PC-3 (cell line): ENCODE measurements at regions not wholly inside any gene's neighbourhood (a gene's known extent, or its start where the extent isn't known, plus 50 kb on each side); places are given as distances from the start of the nearest gene placed in this dataset.

Experiments
- ATAC-seq: fragments of 200-7000 bp; cut with Tn5 transposase; 2 replicates; pipeline ENCODE4 v1.9.1; 2020; ENCODE audit warnings: mild to moderate bottlenecking, moderate library complexity
- BruUV-seq: library from RNA; stranded (reverse); fragments of 400-500 nt; replicated peaks from 2 replicates; lab custom pipeline; 2021; lab: Mats Ljungman, UMichigan
- CTCF ChIA-PET: fragments of 300-600 bp; sonication (Branson Sonifier 250); formaldehyde crosslinking; loops from one replicate; lab custom pipeline; 2022; ENCODE audit warnings: antibody characterized with exemption; lab: Charles Lee
- POLR2A ChIA-PET: fragments of 300-600 bp; sonication (Branson Sonifier 250); formaldehyde crosslinking; loops from one replicate; lab custom pipeline; 2022; ENCODE audit warnings: antibody characterized with exemption; ENCODE audit not compliant: unreplicated experiment; lab: Charles Lee
- DNase-seq: peaks from one replicate; pipeline ENCODE4 v3.0.0-alpha.2; 2015
- H2AFZ ChIP-seq: fragments of 300-600 bp; sonication (generic); 2 replicates; pipeline ENCODE4 v1.6.0; 2016; ENCODE audit warnings: antibody characterized with exemption, low read length
- H3F3A ChIP-seq: fragments of 300-600 bp; sonication (generic); one replicate; pipeline ENCODE4 v1.6.0; 2017; ENCODE audit warnings: antibody characterized with exemption, low read length, control low read depth, mild to moderate bottlenecking; ENCODE audit not compliant: unreplicated experiment
- H3K27ac ChIP-seq: fragments of 300-600 bp; sonication (generic); 2 replicates; pipeline ENCODE4 v1.5.1; 2016; ENCODE audit warnings: mild to moderate bottlenecking, low read length
- H3K27me3 ChIP-seq: fragments of 300-600 bp; sonication (generic); 2 replicates; pipeline ENCODE4 v1.6.1; 2016; ENCODE audit warnings: low read length, mixed read lengths
- H3K36me3 ChIP-seq: fragments of 300-600 bp; sonication (generic); 2 replicates; pipeline ENCODE4 v1.6.1; 2016; ENCODE audit warnings: low read depth, mixed run types, low read length, mixed read lengths
- H3K4me1 ChIP-seq: fragments of 300-600 bp; sonication (generic); 2 replicates; pipeline ENCODE4 v1.5.1; 2016; ENCODE audit warnings: low read length; ENCODE audit not compliant: insufficient read depth
- H3K4me2 ChIP-seq: fragments of 300-600 bp; sonication (generic); 2 replicates; pipeline ENCODE4 v1.6.0; 2016; ENCODE audit warnings: low read length
- H3K4me3 ChIP-seq: fragments of 300-600 bp; sonication (generic); 2 replicates; pipeline ENCODE4 v1.5.1; 2016; ENCODE audit warnings: mild to moderate bottlenecking, low read length, mixed read lengths
- H3K79me2 ChIP-seq: fragments of 300-600 bp; sonication (generic); 2 replicates; pipeline ENCODE4 v1.6.1; 2017; ENCODE audit warnings: low read length, mixed read lengths
- H3K9ac ChIP-seq: fragments of 300-600 bp; sonication (generic); 2 replicates; pipeline ENCODE4 v1.6.0; 2016; ENCODE audit warnings: mild to moderate bottlenecking, low read length
- H3K9me2 ChIP-seq: fragments of 300-600 bp; sonication (generic); replicated peaks from 2 replicates; pipeline ENCODE4 v1.6.1; 2016; ENCODE audit warnings: mixed run types, low read length, mixed read lengths
- H3K9me3 ChIP-seq: fragments of 300-600 bp; sonication (generic); 2 replicates; pipeline ENCODE4 v1.6.1; 2016; ENCODE audit warnings: low read length, mixed read lengths
- H4K20me1 ChIP-seq: fragments of 300-600 bp; sonication (generic); 2 replicates; pipeline ENCODE4 v1.6.1; 2016; ENCODE audit warnings: low read length, mixed read lengths
- CTCF ChIP-seq: fragments of 300-600 bp; sonication (generic); conservative IDR thresholded peaks from 2 replicates; pipeline ENCODE4 v1.5.1; 2017; ENCODE audit warnings: antibody characterized with exemption, low read depth, mild to moderate bottlenecking, low read length
- EZH2 ChIP-seq: fragments of 300-600 bp; sonication (generic); IDR thresholded peaks from one replicate; pipeline ENCODE4 v1.6.1; 2017; ENCODE audit warnings: antibody characterized with exemption, mild to moderate bottlenecking, low read length; ENCODE audit not compliant: unreplicated experiment
- EZH2phosphoT487 ChIP-seq: fragments of 300-600 bp; sonication (generic); IDR thresholded peaks from 2 replicates; pipeline ENCODE4 v1.6.1; 2018; ENCODE audit warnings: mild to moderate bottlenecking, antibody characterized with exemption, low read length, borderline replicate concordance
- intact Hi-C: fragments of 100-400 bp; cut with micrococcal nuclease; formaldehyde crosslinking; loops from 2 replicates; pipeline ENCODE4 v1.9.0; 2023

- H3K9me2 ChIP-seq: no peaks in the 10 kb centered on the region
- intact Hi-C loops: no loop called here
- H3K9ac ChIP-seq: no peak overlapping the region
- H3K79me2 ChIP-seq: no peaks in the 10 kb centered on the region
- POLR2A ChIA-PET: no interaction called here
- H3K27ac ChIP-seq: no peak overlapping the region
- DNase-seq: no peak
- no peak overlapping the region for H2AFZ ChIP-seq
- no TSS peak for BruUV-seq
- H3F3A ChIP-seq: no peaks in the 10 kb centered on the region
- H3K27me3 ChIP-seq: no peaks in the 10 kb centered on the region
- no peaks in the 10 kb centered on the region for H3K36me3 ChIP-seq
- no peak overlapping the region for H3K4me2 ChIP-seq
- no peaks in the 10 kb centered on the region for H3K9me3 ChIP-seq
- CTCF ChIA-PET: no interaction called here
- H4K20me1 ChIP-seq: no peaks in the 10 kb centered on the region
- TF ChIP-seq CTCF (no peak), EZH2phosphoT487 (no peak)
- no peak overlapping the region for H3K4me3 ChIP-seq
- peaks cover 16% of the 10 kb centered on the region for H3K4me1 ChIP-seq
- no peak for ATAC-seq
These were observed 150.4 kb upstream of the ITGA6 start for GRCh38 chr2:172276961-172277360.

- no peaks in the 10 kb centered on the region for H3K27me3 ChIP-seq
- DNase-seq (no peak), ATAC-seq (no peak)
- no peak for TF ChIP-seq EZH2phosphoT487
- no peak for TF ChIP-seq CTCF
- no peak for TF ChIP-seq EZH2
- no peak overlapping the region for H3K9ac ChIP-seq
- BruUV-seq: no TSS peak
- H3K4me1 ChIP-seq: peaks cover 32% of the 10 kb centered on the region
- H3K79me2 ChIP-seq: no peaks in the 10 kb centered on the region
- H4K20me1 ChIP-seq: no peaks in the 10 kb centered on the region
- H3K4me2 ChIP-seq: no peak overlapping the region
- ChIA-PET CTCF (interaction anchor here (0.6 kb wide), 1 partner anchor 201 kb away, joined by 5 read pairs; no protein-coding TSS in a partner anchor), POLR2A (no interaction called here)
- no peaks in the 10 kb centered on the region for H3K36me3 ChIP-seq
- intact Hi-C loops: no loop called here
- H3K9me2 ChIP-seq: no peaks in the 10 kb centered on the region
- no peak overlapping the region for H3K27ac ChIP-seq
- no peak overlapping the region for H2AFZ ChIP-seq
- H3F3A ChIP-seq: no peaks in the 10 kb centered on the region
- H3K9me3 ChIP-seq: no peaks in the 10 kb centered on the region
- no peak overlapping the region for H3K4me3 ChIP-seq
These were observed 148.7 kb upstream of the ITGA6 start for GRCh38 chr2:172278667-172279066.

GRCh38 chr2:172279214-172279613 lies 148.2 kb upstream of the ITGA6 start:
- Histone ChIP-seq H3K79me2 (no peaks in the 10 kb centered on the region), H3K9me2 (no peaks in the 10 kb centered on the region), H3K4me3 (no peak overlapping the region), H2AFZ (no peak overlapping the region), H3K27ac (no peak overlapping the region), H3K9ac (no peak overlapping the region), H3K4me2 (no peak overlapping the region), H3K9me3 (no peaks in the 10 kb centered on the region), H3K27me3 (no peaks in the 10 kb centered on the region), H3K4me1 (peaks cover 32% of the 10 kb centered on the region), H3F3A (no peaks in the 10 kb centered on the region), H3K36me3 (no peaks in the 10 kb centered on the region), H4K20me1 (no peaks in the 10 kb centered on the region)
- intact Hi-C loops: no loop called here
- no peak for ATAC-seq
- no TSS peak for BruUV-seq
- ChIA-PET POLR2A (no interaction called here), CTCF (no interaction called here)
- TF ChIP-seq CTCF (no peak), EZH2phosphoT487 (no peak), EZH2 (no peak)
- DNase-seq: no peak
